ENCODE measurements at regions not wholly inside any gene's neighbourhood (a gene's known extent, or its start where the extent isn't known, plus 50 kb on each side); places are given as distances from the start of the nearest gene placed in this dataset.
"Not testable (repeated sequence)": the region's sequence is repeated elsewhere in the genome, so short reads cannot be mapped to it uniquely, and the experiment has no call there.

DNA sequence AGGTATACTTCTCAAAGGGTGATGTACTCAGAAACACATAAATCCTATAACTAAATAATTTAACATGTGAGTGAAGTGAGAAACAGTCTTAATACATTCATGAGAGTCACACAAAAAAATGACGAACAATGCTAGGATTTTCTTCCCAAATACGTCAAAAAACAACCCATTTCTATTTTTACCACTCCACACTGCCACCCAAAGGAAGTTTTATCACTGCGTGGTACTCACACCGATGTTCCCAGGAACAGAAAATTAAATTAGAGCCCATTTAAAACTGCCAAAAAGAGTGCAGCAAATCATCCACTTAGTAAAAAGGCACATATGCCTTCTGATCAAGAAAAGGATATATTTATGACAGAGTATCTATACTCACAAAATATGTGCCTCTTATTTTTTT lies 710.9 kb upstream of the FAT3 start:
- DNase-seq (ENCODE audit: low read depth), result peak; percentile 7

DNA sequence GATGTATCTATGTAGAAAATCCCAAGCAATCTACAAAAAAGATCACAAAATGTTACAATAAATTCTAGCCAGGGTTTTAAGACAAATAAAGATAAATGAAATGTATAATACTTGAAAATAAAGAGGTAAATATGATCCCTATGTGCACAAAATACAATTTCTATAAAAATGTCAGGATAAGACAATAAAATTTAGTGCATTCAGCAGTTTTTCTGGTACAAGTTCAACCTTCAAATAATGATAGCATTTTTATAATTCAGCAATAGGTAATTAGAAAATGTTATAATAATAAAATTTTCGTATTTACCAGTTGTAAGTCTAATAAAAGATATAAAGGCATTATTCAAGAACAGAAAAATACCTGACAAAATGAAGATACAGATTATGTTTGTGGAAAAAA lies 726.8 kb upstream of the FAT3 start:
- DNase-seq (ENCODE audit: low read depth), result no peak

DNA sequence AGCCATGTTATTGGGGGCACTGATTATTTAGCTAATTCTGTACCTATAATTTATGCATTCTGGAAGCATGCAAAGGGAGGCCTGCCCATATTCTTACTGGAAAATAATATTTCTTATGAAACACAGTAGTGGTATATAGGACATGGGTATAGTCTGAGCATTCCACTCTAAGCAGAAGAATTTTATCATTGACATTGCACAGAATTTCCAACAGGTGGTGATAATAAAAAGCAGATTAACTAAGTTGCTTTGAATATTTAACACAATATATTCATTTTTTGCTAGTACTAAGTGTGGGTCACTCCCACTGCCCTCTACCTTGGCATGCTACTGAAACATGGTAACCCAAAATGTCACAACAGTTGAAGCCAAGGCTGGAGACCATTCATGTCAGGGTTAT lies 728.8 kb upstream of the FAT3 start:
- no peak for DNase-seq (ENCODE audit: low read depth)

DNA sequence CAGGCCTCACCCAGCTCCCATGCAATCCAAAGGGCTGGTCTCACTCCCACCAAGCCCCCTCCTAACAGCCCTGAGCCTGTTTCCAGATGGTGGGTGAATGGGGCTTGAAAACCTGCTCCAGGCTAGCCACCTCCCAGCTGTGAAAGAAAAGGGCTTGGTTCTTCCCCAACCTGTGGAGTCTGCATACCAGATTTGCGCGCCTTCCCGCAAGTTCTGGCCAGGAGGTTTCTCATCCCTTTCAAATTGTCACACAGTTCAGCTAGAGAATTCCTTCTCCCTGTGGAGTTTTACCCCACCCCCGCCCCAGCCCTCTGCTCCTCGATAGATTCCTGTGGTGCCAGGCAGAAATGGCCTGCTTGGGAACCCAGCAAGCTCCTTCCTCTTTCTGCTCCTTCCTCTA lies 734.6 kb upstream of the FAT3 start:
- DNase-seq (ENCODE audit: low read depth), result no peak

DNA sequence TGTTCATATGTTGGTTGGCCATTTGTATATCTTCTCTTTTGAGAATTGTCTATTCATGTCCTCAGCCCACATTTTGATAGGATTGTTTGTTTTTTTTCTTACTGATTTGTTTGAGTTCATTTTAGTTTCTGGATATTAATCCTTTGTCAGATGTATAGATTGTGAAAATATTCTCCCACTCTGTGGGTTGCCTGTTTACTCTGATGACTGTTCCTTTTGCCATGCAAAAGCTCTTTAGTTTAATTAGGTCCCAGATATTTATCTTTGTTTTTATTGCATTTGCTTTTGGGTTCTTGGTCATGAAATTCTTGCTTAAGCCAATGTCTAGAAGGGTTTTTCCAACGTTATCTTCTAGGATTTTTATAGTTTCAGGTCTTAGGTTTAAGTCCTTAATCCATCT lies 740.7 kb upstream of the FAT3 start:
- DNase-seq (ENCODE audit: low read depth), result not testable (repeated sequence)

DNA sequence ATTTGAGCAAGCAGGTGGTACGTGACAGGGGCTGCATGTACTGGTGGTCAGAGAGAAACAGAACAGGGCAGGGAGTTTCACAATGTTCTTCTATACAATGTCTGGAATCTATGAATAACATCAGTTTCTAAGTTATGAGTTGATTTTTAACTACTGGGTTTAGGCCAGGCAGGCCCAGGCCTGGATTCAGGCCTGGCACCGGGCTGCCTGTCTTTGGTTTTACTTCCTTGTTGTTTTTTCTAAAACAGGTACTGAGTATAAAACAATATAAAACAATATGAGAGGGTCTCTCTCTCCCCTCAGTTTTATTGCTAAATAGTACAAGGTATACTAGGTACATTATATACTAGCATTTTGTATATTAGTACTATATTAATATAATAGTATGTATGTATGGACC lies 742.7 kb upstream of the FAT3 start:
- not testable (repeated sequence) for DNase-seq (ENCODE audit: low read depth)

DNA sequence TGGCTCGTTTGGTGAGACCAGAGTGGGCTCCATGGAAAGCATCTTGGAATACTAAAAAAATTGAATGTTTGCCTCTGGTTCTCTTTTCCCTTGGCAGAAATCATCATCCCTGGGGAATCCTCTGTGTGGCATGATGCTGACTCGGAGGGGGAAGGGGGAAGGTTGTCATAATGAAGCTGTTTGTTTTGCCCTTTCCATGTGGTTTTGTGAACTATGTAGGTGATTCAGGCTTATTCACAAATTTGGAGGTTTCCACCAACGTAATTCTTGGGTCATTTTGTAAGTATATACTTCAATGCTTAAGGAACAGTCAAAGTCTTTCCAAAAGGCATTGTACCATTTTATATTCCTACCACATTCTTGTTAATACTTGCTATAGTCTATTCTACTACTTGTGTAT lies 754.0 kb upstream of the FAT3 start:
- no peak for DNase-seq (ENCODE audit: low read depth)

DNA sequence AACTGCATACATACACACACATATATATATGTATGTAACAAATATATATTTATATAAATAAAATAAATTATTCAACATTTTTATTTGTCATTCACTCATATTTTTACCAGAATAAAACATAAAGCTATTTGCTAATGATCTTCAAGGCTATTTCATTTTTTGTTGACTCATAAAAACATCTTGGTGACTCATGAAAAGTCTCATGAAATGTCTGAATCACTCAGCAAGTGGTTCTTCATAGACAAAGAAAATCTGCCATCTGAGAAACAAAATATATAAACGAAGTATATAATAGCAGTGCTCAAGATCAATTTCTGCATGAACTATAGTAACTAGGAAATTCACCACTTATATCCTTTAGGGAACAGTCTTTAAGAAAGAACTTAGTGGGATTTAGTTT lies 764.8 kb upstream of the FAT3 start:
- DNase-seq (ENCODE audit: low read depth), result no peak

DNA sequence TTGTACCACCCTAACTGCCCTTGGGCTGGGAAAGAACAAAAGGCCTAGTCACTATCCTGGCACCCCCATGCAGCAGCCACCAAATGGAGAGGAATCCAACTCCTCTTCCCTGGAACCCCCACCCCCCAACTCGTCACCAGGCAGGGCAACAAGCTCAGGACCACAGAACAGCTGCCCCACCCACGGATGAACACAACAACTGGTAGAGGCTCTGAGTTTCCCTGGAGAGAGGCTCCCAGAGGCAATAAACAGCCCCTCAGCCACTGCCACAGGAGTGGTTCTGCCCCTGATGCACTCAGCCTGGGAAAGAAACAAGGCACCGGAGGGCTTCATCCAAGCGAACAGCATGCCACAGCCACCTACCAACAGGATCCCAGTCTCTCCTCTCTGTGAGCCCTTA lies 778.4 kb upstream of the FAT3 start:
- DNase-seq (ENCODE audit: low read depth), result peak; percentile 45

DNA sequence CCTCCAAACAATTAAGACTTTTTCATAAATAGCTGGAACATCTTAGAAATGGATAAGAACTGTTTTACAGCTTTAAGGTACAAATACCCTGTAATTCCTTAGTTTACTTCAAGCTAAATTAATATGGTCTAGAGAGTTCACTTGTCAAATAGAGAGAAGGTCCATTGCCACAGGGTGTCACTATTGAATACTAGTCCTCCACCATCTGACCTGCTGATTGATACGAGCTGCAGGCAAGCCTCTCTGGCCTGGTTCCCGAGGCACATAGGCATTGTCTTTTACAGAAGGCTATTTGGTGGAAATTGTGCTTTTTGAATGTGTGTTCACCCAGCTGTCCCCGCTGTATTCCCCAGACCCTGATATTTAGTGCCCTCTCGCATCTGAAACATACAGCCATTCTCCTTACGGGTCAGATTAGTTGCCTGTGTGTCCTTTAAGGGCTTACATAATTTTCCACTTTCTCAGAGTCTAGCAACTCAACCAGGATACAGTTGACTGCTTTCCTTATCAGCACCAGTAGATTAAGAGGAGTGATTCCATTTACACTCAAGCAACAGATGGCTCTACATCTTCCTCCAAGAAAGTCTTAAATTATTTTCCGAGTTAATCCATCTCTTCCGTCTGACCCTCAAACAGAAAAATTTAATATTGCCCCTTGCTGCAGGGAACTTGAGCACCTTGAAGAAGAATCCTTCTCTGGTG lies 788.8 kb upstream of the FAT3 start:
- peak; percentile 2 for DNase-seq (ENCODE audit: low read depth)

DNA sequence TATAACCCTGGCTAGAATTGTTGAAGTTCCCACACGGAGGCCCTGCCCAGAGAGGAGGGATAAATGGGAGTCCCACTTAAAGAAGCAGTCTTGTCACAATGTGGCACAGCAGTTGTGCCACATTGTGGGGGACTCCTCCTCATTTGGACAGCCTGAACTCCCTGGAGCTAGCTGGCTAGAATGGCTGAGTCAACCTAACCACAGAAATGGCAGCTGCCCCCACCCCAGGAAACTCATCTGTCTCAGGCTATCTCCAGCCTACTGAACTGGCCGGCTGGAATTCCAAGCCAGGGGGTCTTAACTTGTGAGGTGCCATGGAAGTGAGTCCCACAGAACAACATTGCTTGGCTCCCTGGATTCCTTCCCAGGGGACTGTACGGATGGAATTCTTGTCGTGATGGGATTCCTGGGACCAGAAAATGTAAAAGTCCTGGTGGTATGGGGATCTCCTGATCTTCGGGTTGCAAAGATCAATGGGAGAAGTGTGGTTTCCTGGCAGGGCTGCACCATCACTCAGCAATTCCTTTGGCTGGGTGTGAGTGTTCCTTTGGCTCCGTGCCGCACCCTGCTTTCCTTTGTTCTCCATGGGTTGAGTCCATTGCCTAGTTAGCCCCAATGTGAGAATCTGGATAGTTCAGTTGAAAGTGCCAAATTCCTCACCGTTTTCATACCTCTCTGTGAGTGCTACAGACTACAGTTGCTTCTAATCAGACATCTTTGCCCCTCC lies 791.2 kb upstream of the FAT3 start:
- peak; percentile 80 for DNase-seq (ENCODE audit: low read depth)

DNA sequence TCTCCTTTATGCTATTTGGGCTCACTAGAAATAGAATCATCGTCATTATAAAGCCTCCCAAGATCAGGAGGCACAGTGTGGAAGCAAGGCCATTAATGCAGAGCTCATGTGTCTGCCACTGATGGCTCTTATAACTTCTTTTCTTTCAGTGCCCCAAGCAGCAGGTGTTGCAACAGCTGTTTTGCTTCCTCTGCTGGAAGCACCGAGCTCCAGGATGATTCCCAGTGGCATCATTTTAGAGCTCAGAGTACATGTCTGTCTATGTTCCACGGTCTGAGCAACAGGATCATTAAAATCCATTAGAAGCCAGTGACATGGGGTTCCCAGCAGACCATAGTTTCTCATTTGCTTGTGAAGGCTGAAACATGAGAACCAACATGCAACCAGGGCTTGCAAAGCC lies 803.0 kb upstream of the FAT3 start:
- peak; percentile 75 for DNase-seq (ENCODE audit: low read depth)

DNA sequence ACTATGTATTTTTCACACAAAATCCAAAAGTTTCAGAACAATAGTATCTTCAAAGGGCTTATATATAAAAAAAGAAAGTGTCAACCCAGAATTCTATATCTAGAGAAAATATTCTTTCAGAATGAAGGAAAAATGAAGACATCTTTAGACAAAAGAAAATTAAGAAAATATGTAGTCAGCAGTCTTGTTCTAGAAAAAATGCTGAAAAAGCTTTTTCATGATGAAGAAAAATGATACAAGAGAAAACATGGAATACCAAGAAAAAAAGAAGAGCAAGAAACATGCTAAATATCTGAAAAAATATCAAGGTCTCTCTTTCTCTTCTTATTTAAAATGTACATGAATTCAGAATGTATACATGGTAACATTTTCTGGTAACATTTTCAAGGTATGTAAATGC lies 816.8 kb upstream of the FAT3 start:
- no peak for DNase-seq (ENCODE audit: low read depth)

DNA sequence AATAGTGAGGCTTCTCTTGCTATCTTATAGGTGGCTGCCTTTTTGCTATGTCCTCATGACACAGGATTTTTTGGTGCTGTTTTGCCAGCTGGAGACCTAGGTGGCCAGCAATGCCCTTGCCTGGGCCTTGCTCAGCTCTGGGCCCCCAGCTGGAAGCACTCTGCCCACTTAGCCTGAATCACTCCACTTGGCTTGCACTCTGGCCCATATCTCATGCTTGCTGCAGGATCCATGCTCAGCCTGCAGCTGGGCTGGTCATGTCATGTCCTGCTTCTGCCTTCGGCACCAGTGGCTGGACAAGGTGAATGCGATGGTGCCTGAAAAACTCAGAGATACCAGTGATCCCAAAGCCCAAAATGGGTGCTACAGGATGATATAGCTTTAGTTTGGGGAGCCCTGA lies 818.6 kb upstream of the FAT3 start:
- no peak for DNase-seq (ENCODE audit: low read depth)

DNA sequence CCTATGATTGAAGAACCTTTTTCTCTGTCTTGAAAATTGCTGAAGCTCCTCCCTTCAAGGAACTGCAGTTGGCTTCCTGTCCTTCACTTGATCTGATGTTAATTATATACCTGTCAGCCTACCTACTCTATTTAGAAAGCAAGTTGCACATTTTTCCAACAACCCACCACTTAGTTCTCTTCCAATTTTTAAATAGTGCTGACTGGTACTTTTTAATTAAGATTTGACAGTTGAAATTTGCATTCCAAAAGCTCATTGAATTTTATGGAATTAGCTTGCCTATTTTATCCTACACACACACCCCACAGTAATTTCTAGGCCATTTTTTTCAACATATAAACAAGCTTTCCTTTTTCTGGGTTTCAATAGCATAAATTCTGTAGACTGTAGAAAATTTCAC lies 820.3 kb upstream of the FAT3 start:
- DNase-seq (ENCODE audit: low read depth), result no peak

DNA sequence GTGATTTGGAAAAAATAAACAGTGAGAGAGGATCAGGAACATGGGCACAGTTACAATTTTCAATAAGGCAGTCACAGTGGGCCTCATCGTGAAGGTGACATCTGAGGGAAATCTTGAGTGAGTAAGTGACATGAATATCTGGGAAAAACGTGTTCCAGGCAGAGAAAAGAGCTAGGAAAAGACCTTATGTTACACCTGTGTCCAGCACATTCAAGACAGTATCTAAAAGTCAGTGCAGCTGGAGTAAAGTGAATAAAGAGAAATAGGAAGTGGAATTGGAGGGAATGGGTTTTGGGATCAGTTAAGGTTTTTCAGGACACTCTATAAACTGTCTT lies 827.5 kb upstream of the FAT3 start:
- no peak for DNase-seq (ENCODE audit: low read depth)

DNA sequence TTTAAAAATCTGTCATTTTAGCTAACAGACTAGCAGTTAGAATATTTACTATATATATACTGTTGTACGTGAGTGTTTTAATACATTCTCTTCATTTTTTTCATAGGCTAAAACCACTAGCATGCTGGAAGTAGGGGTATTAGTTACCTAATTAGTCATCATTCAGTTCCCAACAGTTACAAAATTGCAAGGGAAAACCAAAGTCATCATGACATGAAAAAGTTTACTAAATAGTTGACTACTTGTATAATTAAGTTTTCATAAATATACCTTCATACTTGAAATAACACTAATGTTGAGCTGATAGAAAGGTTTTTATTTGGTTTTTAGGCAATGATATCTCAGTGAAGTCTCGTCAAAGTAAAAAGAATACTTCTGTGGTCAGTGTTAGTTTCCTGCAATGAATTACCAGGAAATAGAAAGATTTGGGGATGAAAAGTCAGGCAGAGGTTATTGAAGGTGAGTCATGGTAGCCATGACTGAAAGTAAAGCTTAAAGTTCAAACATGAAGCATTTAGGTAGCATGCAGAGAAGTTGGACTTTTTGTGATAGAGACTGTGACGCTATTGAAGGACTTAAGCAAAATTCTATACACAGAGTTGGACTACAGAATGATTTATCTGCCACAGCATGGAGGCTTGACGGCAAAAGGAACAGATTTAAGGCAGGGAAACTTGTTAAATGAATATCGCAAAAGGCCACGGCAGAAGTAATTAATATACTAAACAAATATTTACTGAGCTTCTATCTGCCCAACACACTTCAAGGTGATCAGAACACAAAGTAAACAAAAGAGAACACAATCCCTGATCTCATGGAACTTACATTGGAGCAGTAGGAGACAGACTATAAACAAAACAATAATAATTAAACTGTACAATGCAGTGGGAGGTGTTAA lies 828.1 kb upstream of the FAT3 start:
- DNase-seq (ENCODE audit: low read depth), result peak; percentile 22

DNA sequence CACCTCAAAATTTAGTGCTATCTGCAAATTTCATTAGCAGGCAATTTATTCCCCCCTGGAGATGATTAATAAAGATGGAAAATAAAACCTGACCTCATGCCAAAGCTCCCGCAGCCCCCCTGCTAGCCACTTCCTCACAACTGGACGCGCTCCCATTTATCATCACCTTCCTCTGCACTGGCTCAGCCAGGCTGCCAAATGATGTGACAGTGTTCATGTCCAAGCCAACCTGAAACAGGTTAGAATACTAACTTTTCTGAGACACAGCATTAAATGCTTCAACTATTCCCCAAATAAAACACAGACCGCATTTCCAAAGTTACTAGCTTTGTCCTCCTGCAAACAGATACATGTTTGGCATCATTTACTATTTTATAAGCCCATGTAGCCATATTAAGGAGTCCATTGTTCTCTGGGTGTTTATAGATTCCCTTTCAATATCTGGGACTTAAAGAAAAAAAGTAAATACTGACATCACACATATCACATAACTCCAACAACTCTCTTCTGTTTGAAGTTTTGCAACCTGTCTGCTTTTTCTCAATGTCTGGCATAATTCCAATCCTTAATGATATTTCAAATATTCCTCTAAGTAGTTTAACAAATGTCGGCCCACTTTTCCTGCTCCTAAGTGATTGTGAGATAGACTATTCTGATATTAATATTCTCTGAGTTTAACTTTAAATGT lies 829.7 kb upstream of the FAT3 start:
- no peak for DNase-seq (ENCODE audit: low read depth)

DNA sequence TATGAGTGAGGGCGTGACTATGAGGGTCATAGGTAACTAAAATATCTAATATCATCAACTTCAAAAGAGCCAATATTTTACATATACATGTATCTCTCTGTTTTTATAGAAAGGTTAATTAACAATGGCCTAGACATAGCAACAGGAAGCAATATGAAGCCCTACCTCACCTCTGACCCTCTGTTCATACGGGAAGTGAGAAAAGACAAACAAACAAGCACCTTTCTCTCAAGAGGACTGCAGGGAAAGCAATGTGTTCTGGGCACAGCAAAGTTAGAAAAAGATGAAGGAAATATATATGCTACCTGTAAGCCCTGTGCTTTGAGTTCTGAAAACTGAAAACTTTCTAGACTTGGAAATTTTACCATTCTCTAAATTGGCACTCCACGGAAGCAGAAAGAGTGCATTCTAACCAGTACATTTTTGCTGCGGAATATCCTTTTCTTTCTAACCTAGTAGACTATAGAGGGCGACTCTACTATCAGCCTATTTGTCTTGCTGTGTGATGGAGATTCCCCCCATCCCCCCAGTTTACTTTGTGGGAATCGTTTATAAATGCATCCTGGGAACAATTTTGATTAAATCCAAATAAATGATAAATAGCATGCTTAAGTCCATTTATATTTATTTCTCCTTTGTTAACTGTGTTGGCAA lies 830.4 kb upstream of the FAT3 start:
- no peak for DNase-seq (ENCODE audit: low read depth)

DNA sequence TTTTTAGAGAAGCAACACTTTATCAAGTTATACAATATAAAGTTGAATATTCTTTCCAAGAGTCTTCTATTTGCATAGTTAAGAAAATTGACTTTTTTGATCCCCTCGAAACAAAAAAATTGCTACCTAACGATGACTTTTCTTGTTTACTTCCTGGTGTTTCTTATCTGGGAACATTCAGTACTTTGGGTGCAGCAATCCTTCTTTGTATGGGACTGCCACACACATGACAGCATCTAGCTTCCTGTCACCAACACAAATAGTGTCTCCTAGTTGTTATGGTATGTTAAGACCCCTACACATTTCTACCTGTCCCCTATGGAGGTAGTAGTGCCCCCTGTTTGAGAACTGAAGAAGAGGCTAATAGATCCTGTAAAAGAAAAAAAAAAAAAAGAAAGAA lies 841.7 kb upstream of the FAT3 start:
- DNase-seq (ENCODE audit: low read depth), result no peak

DNA sequence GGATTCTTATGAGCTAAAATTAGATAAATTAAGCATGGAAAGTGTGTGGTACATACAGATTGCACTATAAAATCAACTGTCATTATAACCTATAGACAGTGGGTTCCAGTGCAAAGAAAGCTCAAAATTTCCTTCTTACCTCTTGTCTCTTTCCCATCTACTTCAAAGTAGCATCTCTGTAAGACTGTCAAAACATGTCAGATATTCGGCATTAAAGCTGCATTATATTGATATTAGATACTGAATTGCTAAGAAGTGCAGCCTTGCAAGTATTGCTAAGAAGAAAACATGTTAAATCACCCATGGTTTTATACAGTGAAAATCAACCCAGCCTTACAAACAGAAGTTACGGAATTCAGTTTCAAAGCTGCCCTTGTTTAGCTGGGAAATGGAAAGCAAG lies 849.8 kb upstream of the FAT3 start:
- DNase-seq (ENCODE audit: low read depth), result no peak

Data from myocyte (in vitro differentiated cells).